NCI-H2081 treated with DMSO at 0.1 percent for 48 hours (cell line): ENCODE measurements at regions not wholly inside any gene's neighbourhood (a gene's known extent, or its start where the extent isn't known, plus 50 kb on each side); places are given as distances from the start of the nearest gene placed in this dataset.

Experiments
- DNase-seq: peaks from one replicate; lab custom pipeline; 2025; lab: John Stamatoyannopoulos, UW

DNA sequence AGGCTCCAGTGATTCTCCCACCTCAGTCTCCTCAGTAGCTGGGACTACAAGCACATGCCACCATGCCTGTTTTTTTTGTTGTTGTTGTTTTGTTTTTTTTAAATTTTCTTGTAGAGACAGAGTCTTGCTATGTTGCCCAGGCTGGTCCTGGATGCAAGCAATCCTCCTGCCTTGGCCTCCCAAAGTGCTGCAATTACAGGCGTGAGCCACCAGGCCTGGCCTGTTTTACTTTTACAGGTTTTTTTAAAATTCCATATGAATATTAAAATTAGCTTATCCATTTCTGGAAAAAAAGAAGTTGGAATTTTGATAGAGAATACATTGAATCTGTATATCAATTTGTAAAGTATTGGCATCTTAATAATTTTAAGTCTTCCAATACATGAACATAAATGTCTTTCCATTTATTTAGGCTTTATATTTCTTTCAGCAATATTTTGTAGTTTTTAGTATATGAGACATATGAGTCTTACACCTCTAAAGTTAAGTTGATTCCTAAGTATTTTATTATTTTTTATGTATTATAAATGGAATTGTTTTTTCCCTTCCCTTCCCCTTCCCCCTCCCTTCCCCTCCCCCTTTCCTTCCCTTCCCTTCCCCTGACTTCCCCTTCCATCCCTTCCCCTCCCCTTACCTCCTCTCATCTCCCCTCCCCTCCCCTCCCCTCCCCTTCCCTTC is 323.5 kb upstream of the SALL1 start:
- DNase-seq = no peak

GRCh38 chr16:51473091-51473490 is 322.0 kb upstream of the SALL1 start:
- DNase-seq = no peak

DNA sequence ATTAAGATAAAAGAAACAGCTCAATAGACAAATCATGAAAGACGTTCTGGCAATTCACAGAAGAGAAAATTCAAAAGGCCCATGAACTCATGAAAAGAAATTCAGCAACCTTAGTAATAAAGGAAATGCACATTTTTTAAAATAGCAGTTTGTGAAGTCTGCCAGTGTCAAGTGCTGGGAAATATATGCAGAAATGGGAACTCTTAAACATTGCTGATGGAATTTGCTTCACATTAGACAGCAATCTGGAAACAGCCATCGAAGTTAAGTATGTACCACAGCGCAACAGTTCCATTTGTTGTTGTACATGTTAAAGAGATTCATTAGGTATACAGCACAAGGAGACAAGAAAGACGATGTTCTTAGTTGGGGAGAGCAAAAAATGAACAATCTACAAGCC is 319.4 kb upstream of the SALL1 start:
- DNase-seq = no peak

GRCh38 chr16:51464996-51465395 is 313.9 kb upstream of the SALL1 start:
- no peak for DNase-seq

GRCh38 chr16:51461255-51461654 is 310.2 kb upstream of the SALL1 start:
- DNase-seq = no peak

GRCh38 chr16:51458356-51459140 is 307.5 kb upstream of the SALL1 start:
- DNase-seq = no peak

DNA sequence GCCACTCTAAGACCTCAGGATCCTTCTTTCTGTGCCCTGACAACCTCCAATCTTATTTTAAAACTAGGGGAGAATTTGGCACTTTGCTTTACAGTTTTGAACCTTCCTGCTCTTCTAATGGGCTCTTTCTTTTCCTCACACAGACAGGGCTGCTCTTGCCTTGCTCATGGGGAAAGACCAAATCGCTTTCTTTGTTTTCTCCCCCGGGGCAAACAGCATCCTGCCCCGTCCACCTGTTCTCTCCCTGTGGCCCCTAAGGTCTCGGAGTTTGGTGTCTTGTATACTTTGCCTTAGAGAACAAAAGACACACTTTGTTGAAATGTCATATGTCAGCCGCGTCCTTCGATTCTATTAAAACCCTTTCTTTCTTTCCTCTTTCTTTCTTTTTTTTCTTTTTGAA is 306.7 kb upstream of the SALL1 start:
- DNase-seq = no peak

GRCh38 chr16:51455398-51455797 is 304.3 kb upstream of the SALL1 start:
- no peak for DNase-seq

DNA sequence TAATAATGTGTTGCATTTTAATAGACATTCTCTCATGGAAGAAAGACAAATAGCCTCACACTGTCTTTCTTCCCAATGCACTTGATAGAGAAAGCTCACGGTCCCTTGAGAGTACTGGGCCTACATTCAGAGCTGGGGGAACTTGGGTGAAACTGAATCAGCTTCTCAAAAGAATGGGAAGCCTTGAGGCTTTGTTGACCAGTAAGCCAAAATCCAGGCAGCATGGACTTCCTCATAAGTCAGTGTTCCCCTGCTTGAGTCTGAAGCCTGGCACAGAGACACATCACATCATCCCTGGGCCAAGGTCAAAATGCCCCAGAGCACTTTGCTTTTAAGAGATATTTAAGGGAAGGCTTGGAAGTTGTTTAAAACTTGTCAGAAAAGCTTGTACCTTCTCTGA is 302.2 kb upstream of the SALL1 start:
- no peak for DNase-seq

GRCh38 chr16:51450909-51451308 is 299.8 kb upstream of the SALL1 start:
- no peak for DNase-seq

DNA sequence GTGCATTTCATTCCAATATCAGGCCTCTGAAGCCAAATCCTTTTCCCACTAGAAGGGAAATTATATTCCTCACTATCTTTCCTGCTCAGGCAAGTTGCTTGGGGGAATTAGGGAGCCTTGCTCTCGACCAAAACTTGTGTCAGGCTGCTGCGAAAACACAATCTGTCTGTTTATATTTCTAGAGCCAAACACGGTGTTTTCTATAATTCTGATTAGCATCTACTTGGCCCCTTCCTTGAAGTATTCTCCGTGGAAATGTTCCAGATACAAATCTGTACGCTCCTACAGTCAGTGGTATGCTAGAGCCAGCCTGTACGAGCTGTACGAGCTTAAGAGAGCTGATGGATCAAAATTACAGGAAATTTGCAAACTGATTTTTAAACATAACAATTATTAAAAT is 299.3 kb upstream of the SALL1 start:
- no peak for DNase-seq

- no peak for DNase-seq
These were observed 298.4 kb upstream of the SALL1 start for GRCh38 chr16:51449441-51449840.

- no peak for DNase-seq
These were observed 294.2 kb upstream of the SALL1 start for GRCh38 chr16:51445250-51445649.

DNA sequence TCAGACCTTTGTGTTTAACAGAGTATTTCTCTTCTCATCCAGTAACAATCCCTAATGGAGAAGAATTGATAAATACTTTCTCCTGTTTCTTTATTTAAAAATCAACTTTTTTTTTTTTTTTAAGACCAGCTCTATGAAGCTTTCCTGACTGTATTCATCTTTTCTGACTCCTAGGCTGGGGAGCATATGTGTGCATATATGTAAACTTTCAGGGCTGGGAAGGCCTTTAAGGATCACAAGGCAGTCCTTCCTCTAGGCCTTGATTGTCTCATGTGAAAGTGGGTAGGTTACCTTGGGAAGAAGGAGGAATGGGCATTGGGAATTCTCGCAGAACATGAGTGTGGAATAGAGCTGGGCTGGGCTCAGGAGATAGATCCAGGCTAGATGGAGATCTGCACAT is 292.9 kb upstream of the SALL1 start:
- DNase-seq = no peak

DNA sequence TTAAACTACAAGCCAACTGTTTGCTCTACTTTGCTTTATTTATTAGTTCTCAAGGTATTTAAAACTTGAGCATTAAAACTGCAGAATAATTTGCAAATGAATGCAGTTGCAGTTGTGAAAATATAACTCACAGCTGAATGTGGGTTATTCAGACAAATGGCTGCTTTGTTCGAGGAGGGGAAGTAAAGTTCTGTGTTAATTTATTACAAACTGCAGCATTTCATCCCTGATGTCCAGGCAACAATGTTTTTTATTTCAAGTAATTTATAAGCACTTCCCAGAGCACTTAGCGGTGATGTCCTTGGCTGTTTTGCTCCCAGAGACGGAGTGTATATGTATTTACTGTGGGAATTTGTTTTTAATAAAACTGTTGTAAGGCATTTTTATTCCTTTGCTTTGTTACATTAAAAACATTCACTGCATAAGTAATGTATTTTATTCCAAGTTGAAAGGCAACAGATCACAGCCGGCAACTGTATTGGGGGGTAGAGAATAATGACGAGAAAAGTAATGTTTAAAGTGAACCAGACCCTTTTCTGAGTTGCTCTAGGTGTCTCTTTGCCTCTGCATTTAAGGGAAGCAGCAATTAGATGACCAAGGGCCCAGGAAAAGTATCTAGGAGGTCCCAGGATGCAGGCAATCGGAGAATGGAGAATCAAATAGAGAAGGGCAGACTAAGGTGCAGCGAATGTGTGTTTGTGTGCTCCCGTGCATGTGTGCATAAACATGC is 291.2 kb upstream of the SALL1 start:
- DNase-seq = no peak

GRCh38 chr16:51440131-51440889 is 289.2 kb upstream of the SALL1 start:
- DNase-seq = no peak

DNA sequence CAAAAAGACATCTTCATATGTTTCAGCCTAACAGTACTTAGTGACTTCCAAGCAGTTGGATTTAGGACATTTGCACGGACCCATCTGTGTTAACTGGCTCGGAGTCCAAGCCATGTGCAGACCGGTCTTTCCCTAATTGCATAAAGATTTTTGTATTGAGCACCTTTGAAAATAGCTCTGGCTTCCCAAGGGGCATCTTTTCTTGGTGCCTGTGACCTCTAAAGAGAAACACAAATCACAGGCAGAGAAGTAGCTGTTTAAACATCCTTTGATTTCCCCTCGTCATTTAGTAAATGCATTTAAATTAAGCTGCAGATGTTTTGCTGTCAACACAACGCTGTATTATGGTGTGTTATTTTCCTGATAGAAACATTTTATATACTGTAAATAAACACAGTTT is 288.2 kb upstream of the SALL1 start:
- DNase-seq = no peak

DNA sequence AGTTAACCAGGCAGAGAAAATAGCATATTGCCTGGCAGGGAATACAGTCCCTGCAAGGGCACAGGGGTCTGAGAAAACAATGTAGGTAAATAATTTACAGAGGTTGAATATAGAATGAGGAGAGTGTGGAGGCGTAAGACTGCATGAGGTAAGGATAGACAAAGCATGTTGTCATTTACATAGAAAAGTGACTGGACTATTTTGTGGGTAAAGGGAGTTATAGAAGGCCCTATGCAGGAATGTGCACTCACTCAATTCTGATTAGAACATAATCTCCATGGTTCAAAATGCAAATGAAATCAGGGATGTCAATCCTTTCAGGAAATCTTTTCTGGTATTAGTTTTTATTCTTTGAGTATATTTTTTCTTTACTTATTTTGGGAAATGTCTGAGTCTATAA is 285.7 kb upstream of the SALL1 start:
- DNase-seq = no peak

DNA sequence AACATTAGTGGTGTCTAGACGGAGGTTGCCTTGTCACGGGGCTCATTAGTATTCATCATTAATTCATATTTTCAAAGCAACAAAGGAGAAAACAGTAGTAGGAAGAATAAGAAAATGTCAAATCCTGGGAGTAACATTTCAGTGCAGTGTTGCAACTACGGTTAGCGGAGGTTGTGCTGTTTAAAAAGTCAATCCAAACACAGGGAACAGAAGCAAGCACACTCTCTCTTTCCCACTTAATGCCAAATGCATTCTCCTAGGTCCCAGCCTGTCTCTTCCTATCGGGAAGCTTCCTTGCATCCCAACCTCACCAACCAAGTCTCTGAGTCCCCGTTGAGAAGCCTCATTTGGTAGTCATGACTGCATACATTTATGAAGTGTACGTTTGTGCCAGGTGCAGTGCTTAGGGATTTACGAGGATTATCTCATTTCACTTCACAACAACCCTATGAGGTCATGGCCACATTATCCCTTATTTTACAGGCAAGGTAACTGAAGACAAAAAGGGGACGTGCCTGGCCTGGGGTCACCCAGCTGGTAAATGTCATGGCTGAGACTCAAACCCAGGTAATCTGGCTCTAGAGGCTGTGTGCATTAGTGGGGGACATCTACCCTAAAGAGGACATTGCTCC is 283.6 kb upstream of the SALL1 start:
- no peak for DNase-seq

DNA sequence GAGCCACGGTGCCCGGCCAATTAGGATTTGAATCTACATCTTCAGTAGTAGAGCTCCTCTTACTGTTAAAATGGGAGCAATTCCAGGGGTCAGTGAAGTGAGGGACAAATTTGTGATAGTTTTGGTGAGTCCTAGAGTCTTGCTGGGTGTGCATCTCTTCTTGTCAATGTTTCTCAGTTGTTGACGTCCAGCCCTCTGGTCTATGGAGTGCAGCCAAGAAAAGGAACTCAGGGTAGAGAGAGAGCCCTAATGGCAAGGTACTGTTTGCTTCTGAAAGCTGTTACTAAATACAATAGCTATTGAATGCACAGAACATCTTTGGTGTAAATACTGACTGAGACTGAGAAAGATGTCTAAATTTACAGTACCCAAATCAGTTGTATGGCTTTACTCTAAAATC is 282.5 kb upstream of the SALL1 start:
- no peak for DNase-seq

- no peak for DNase-seq
These were observed 280.6 kb upstream of the SALL1 start for GRCh38 chr16:51431517-51432241.
